Mesendoderm (in vitro differentiated cells): ENCODE measurements at regions not wholly inside any gene's neighbourhood (a gene's known extent, or its start where the extent isn't known, plus 50 kb on each side); places are given as distances from the start of the nearest gene placed in this dataset.

ENCODE experiments used
- DNase-seq: peaks from one replicate; pipeline ENCODE4 v3.0.0; 2013
- H2AK5ac ChIP-seq: 2 replicates; pipeline ENCODE4 v1.6.1; 2013; ENCODE audit warnings: low read length, inconsistent platforms
- H2BK120ac ChIP-seq: 2 replicates; pipeline ENCODE4 v1.6.1; 2013; ENCODE audit warnings: low read depth, mild to moderate bottlenecking, low read length, moderate library complexity, mixed read lengths
- H2BK15ac ChIP-seq: replicated peaks from 2 replicates; pipeline ENCODE4 v1.6.1; 2013; ENCODE audit warnings: low read depth, mild to moderate bottlenecking, moderate library complexity
- H2BK5ac ChIP-seq: 2 replicates; pipeline ENCODE4 v1.6.1; 2013; ENCODE audit warnings: low read length, inconsistent platforms
- H3K18ac ChIP-seq: 2 replicates; pipeline ENCODE4 v1.6.1; 2013; ENCODE audit warnings: mild to moderate bottlenecking, low read length, mixed read lengths
- H3K23ac ChIP-seq: one replicate; pipeline ENCODE4 v1.6.1; 2013; ENCODE audit warnings: low read length
- H3K27ac ChIP-seq: 2 replicates; pipeline ENCODE4 v1.5.1; 2013; ENCODE audit warnings: low read depth, mild to moderate bottlenecking, inconsistent platforms, low read length, moderate library complexity
- H3K27me3 ChIP-seq: 2 replicates; pipeline ENCODE4 v1.6.1; 2013; ENCODE audit warnings: low read length, control low read depth, mild to moderate bottlenecking, inconsistent platforms; ENCODE audit not compliant: insufficient read depth, poor library complexity
- H3K36me3 ChIP-seq: 2 replicates; pipeline ENCODE4 v1.6.1; 2013; ENCODE audit warnings: low read length, inconsistent platforms; ENCODE audit not compliant: control insufficient read depth, insufficient read depth
- H3K4ac ChIP-seq: one replicate; pipeline ENCODE4 v1.6.1; 2013; ENCODE audit warnings: low read depth, mild to moderate bottlenecking, low read length, moderate library complexity
- H3K4me1 ChIP-seq: 2 replicates; pipeline ENCODE4 v1.6.1; 2013; ENCODE audit warnings: low read depth, low read length, inconsistent platforms; ENCODE audit not compliant: control insufficient read depth
- H3K4me2 ChIP-seq: 2 replicates; pipeline ENCODE4 v1.6.1; 2013; ENCODE audit warnings: low read length
- H3K4me3 ChIP-seq: 2 replicates; pipeline ENCODE4 v1.5.1; 2013; ENCODE audit warnings: mild to moderate bottlenecking, low read length
- H3K56ac ChIP-seq: one replicate; pipeline ENCODE4 v1.6.1; 2013; ENCODE audit warnings: low read length
- H3K79me1 ChIP-seq: 2 replicates; pipeline ENCODE4 v1.6.1; 2013; ENCODE audit warnings: low read length, inconsistent platforms
- H3K79me2 ChIP-seq: 2 replicates; pipeline ENCODE4 v1.6.1; 2013; ENCODE audit warnings: mild to moderate bottlenecking, low read length; ENCODE audit not compliant: control insufficient read depth, insufficient read depth
- H3K9ac ChIP-seq: 2 replicates; pipeline ENCODE4 v1.6.1; 2013; ENCODE audit warnings: low read length, inconsistent platforms
- H4K5ac ChIP-seq: one replicate; pipeline ENCODE4 v1.6.1; 2013; ENCODE audit warnings: low read length
- H4K8ac ChIP-seq: one replicate; pipeline ENCODE4 v1.6.1; 2013; ENCODE audit warnings: low read depth, mild to moderate bottlenecking, control low read depth, low read length, moderate library complexity
- WGBS: extraction: QIAGEN DNeasy Blood & Tissue Kit; methylation state at CpG from one replicate; pipeline ENCODE4 v1.1.7; 2013; ENCODE audit warnings: low lambda C conversion rate, missing lambda C conversion rate; ENCODE audit not compliant: insufficient coverage; ENCODE audit errors: extremely low coverage; 5-methylcytosine and 5-hydroxymethylcytosine counted together

DNA sequence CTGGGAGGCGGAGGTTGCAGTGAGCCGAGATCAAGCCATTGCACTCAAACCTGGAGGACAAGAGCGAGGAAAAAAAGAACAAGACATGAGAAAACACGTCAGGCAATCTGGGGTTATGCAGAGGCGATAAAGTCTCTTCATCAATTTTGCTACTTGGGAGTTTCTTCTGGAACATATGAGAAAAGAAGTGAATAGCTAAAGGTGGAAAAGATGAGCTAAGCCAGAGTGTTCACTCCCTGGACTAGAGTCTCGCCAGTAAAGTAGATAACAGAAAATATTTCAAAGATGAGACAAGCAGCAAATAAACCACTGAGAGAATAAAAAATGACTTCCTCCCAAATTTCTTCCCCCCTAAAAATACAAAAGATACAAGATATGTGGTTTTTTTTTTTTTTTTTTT lies 188.4 kb upstream of the HES1 start:
- H4K5ac ChIP-seq: no peak overlapping the region
- no peak overlapping the region for H3K23ac ChIP-seq
- no peak overlapping the region for H2BK120ac ChIP-seq
- H3K79me2 ChIP-seq: no peaks in the 10 kb centered on the region
- H3K79me1 ChIP-seq: no peaks in the 10 kb centered on the region
- peaks cover 9% of the 10 kb centered on the region for H3K4me1 ChIP-seq
- H3K56ac ChIP-seq: no peak overlapping the region
- no peak for DNase-seq
- H3K27ac ChIP-seq: no peak overlapping the region
- no CpG with 5 or more reads among the region's 6 CpGs for WGBS
- no peak overlapping the region for H2BK15ac ChIP-seq
- H3K4ac ChIP-seq: no peak overlapping the region
- H3K4me3 ChIP-seq: no peak overlapping the region
- no peak overlapping the region for H4K8ac ChIP-seq
- no peak overlapping the region for H3K9ac ChIP-seq
- no peak overlapping the region for H2AK5ac ChIP-seq
- H3K27me3 ChIP-seq: no peaks in the 10 kb centered on the region
- H3K4me2 ChIP-seq: no peak overlapping the region
- no peaks in the 10 kb centered on the region for H3K36me3 ChIP-seq
- H3K18ac ChIP-seq: no peak overlapping the region
- no peak overlapping the region for H2BK5ac ChIP-seq

DNA sequence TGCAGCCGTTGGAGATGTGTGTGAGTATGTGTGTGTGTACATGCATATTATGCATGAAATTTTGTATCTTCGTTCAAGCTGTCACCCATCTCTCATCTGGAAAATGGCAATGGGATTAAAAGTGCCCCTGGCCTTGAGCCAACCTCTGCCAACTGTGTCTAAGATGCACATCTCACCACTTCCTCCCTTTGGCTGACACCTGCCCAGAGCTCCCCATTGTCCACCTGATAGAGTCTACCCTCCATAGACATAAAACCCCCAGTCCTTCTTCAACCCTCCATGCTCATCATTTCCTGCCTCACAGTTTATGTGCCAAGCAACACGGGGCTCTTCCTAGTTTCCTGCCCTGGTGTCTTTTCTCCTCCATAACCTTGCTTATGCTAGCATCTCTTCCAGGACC lies 187.5 kb upstream of the HES1 start:
- H2AK5ac ChIP-seq: no peak overlapping the region
- peaks cover 9% of the 10 kb centered on the region for H3K4me1 ChIP-seq
- no peak overlapping the region for H3K9ac ChIP-seq
- no peaks in the 10 kb centered on the region for H3K27me3 ChIP-seq
- no peak overlapping the region for H3K4me2 ChIP-seq
- H3K36me3 ChIP-seq: no peaks in the 10 kb centered on the region
- H4K5ac ChIP-seq: no peak overlapping the region
- no peak overlapping the region for H2BK120ac ChIP-seq
- H3K4ac ChIP-seq: no peak overlapping the region
- H3K4me3 ChIP-seq: no peak overlapping the region
- H3K23ac ChIP-seq: no peak overlapping the region
- WGBS: no CpG with 5 or more reads among the region's 3 CpGs
- no peak overlapping the region for H2BK5ac ChIP-seq
- no peak for DNase-seq
- H3K56ac ChIP-seq: no peak overlapping the region
- H2BK15ac ChIP-seq: no peak overlapping the region
- H3K79me1 ChIP-seq: no peaks in the 10 kb centered on the region
- H3K18ac ChIP-seq: no peak overlapping the region
- H3K79me2 ChIP-seq: no peaks in the 10 kb centered on the region
- no peak overlapping the region for H3K27ac ChIP-seq
- H4K8ac ChIP-seq: no peak overlapping the region

DNA sequence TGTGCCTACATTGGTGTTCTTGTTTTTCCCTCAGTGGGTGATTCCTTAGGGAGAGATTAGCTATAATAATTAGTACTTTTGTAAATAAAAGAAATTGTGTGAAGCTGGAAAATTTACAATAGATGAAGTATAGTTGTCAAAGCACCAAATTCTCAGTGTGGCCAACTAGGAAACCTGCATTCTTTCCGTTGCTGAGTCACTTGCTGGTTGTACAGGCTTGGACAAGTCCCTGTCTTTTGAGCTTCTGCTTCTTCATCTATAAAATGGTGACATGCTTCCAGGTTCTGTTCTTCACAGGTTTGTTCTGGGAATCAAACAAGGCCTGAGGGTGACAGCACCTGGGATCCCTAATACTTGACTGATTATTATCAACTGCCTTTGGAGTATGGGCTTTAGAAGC lies 184.1 kb upstream of the HES1 start:
- Histone ChIP-seq H3K18ac (peak overlapping the region; percentile 81), H3K4me1 (no peaks in the 10 kb centered on the region), H3K27ac (no peak overlapping the region), H4K5ac (no peak overlapping the region), H3K56ac (no peak overlapping the region), H2AK5ac (no peak overlapping the region), H2BK15ac (no peak overlapping the region), H3K23ac (no peak overlapping the region), H3K9ac (no peak overlapping the region), H3K79me1 (no peaks in the 10 kb centered on the region), H2BK5ac (no peak overlapping the region), H3K4me2 (no peak overlapping the region), H3K27me3 (no peaks in the 10 kb centered on the region), H3K4me3 (no peak overlapping the region), H3K79me2 (no peaks in the 10 kb centered on the region), H4K8ac (no peak overlapping the region), H3K36me3 (no peaks in the 10 kb centered on the region), H3K4ac (no peak overlapping the region), H2BK120ac (no peak overlapping the region)
- no CpG with 5 or more reads among the region's 1 CpG for WGBS
- no peak for DNase-seq

DNA sequence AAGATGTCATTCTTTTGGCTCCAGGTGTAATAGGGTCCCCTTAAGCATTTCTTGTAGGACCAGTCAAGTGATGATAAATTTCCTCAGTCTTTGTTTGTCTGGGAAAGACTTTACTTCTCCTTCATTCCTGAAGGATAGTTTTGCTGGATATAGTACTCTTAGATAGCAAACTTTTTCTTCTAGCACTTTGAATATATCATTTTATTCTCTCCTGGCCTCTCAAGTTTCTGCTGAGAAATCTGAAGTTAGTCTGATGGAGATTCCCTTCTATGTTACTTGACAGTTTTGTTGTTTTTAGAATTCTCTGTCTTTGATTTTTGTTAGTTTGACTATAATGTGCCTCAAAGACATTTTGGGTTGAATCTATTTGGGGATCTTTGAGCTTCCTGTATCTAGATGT lies 181.2 kb upstream of the HES1 start:
- no peak overlapping the region for H4K5ac ChIP-seq

DNA sequence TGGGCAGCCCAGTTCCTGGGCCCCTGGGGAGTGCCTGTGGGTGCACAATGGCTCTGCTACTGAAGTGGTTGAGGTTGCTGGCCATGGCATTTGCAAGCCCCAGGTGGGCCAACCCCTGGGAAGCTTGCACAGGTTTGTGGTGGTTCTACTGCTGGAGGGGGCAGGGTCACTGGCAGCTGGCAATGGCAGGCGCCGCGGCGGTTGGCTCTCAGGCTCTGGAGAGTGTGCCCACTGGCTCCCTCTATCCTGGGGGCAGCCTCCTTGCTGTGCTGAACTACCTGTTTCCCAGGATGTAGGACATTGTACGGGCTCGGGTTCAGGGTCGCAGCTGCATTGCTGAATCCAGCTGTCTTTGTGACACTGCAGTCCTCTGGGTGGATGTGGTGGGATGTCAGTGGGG lies 180.2 kb upstream of the HES1 start:
- H3K18ac ChIP-seq: no peak overlapping the region
- no CpG with 5 or more reads among the region's 7 CpGs for WGBS

More for the DNA sequence above, 181.2 kb upstream of the HES1 start:
- H2BK120ac ChIP-seq: no peak overlapping the region
- no peak overlapping the region for H3K18ac ChIP-seq
- H3K4me3 ChIP-seq: no peak overlapping the region
- H2BK5ac ChIP-seq: no peak overlapping the region
- no peaks in the 10 kb centered on the region for H3K79me1 ChIP-seq
- no peak overlapping the region for H2AK5ac ChIP-seq
- no peak overlapping the region for H3K4me2 ChIP-seq
- no peaks in the 10 kb centered on the region for H3K79me2 ChIP-seq
- no peak for DNase-seq
- no peaks in the 10 kb centered on the region for H3K4me1 ChIP-seq
- H3K56ac ChIP-seq: no peak overlapping the region
- H3K27ac ChIP-seq: no peak overlapping the region
- H3K9ac ChIP-seq: no peak overlapping the region
- no peaks in the 10 kb centered on the region for H3K36me3 ChIP-seq
- H2BK15ac ChIP-seq: no peak overlapping the region
- no peaks in the 10 kb centered on the region for H3K27me3 ChIP-seq
- no peak overlapping the region for H3K23ac ChIP-seq
- no peak overlapping the region for H4K8ac ChIP-seq
- H3K4ac ChIP-seq: no peak overlapping the region

DNA sequence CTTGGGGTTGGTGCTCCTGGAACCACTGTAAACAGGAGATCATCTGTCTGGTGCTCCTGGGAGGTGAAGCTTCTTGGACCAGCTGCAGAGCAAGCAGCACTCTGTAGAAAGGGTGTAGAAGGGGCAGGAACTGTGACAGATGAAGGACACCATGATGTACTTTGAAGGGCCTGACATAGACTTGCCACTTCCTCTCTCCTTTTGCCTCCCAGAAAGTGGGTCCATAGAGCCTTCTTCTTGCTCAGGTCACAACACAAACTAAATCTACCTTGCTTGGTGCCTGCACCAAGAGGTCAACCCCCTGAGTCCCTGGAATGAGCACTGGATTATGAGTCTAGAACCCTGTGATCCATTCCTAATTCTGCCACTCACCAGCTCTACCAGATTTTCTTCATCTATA lies 176.1 kb upstream of the HES1 start:
- Histone ChIP-seq H3K4me3 (no peak overlapping the region), H3K4me2 (no peak overlapping the region), H3K23ac (no peak overlapping the region), H3K27ac (no peak overlapping the region), H3K27me3 (no peaks in the 10 kb centered on the region), H2BK15ac (no peak overlapping the region), H3K4me1 (no peaks in the 10 kb centered on the region), H3K4ac (no peak overlapping the region), H3K9ac (no peak overlapping the region), H2BK5ac (no peak overlapping the region), H2BK120ac (no peak overlapping the region), H3K56ac (no peak overlapping the region), H3K79me2 (no peaks in the 10 kb centered on the region), H3K79me1 (no peaks in the 10 kb centered on the region), H2AK5ac (no peak overlapping the region), H3K18ac (no peak overlapping the region), H4K8ac (no peak overlapping the region), H3K36me3 (no peaks in the 10 kb centered on the region), H4K5ac (no peak overlapping the region)
- no peak for DNase-seq

More for the DNA sequence above, 180.2 kb upstream of the HES1 start:
- no peak overlapping the region for H3K56ac ChIP-seq
- H2BK5ac ChIP-seq: no peak overlapping the region
- H3K4me1 ChIP-seq: no peaks in the 10 kb centered on the region
- DNase-seq: no peak
- H4K5ac ChIP-seq: no peak overlapping the region
- H2BK120ac ChIP-seq: no peak overlapping the region
- no peak overlapping the region for H2AK5ac ChIP-seq
- no peak overlapping the region for H3K23ac ChIP-seq
- no peak overlapping the region for H4K8ac ChIP-seq
- H3K4me2 ChIP-seq: no peak overlapping the region
- no peak overlapping the region for H3K4ac ChIP-seq
- no peaks in the 10 kb centered on the region for H3K36me3 ChIP-seq
- no peak overlapping the region for H3K9ac ChIP-seq
- no peaks in the 10 kb centered on the region for H3K79me1 ChIP-seq
- H3K4me3 ChIP-seq: no peak overlapping the region
- H3K27me3 ChIP-seq: no peaks in the 10 kb centered on the region
- H2BK15ac ChIP-seq: no peak overlapping the region
- no peaks in the 10 kb centered on the region for H3K79me2 ChIP-seq
- H3K27ac ChIP-seq: no peak overlapping the region
